ENCODE measurements at regions not wholly inside any gene's neighbourhood (a gene's known extent, or its start where the extent isn't known, plus 50 kb on each side); places are given as distances from the start of the nearest gene placed in this dataset.
"Not testable (repeated sequence)": the region's sequence is repeated elsewhere in the genome, so short reads cannot be mapped to it uniquely, and the experiment has no call there.

DNA sequence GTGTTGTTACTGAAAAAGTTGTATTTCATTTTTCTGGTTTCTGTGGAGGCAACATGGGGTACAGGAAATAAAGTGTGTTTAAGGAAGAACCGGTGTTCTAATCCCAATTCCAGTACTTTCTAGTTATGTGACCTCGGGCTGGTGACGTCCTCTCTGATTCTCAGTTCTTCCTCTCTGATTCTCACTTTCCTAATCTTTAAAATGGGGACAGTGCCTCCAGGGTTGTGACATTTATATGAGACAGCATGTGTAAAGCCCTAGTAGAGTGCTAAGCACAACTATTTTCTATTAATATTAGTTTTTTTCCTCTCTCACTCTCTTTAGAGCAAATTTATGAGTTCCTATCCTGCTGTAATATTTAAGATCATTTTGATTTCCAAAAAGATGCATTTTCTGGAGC is 50.9 kb upstream of the PTPDC1 start:
- no peak for DNase-seq

DNA sequence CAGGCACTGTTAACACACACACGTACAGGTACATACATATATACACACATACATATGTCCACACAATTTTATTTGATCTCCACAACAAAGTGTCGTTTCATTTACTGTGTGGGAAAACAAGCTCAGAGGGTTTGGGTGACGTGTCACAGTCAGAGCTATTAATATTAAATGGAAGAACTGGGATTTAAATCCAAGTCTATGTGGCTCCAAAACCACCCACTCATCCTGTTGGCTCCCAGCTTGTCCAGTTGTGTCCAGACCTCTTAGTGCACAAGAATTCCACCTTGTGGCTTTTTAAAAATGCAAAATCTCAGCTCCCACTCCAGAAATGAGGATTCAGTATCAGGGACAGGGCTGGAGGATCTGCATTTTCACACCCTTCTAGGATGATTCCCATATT is 52.3 kb upstream of the PTPDC1 start:
- no peak for DNase-seq

DNA sequence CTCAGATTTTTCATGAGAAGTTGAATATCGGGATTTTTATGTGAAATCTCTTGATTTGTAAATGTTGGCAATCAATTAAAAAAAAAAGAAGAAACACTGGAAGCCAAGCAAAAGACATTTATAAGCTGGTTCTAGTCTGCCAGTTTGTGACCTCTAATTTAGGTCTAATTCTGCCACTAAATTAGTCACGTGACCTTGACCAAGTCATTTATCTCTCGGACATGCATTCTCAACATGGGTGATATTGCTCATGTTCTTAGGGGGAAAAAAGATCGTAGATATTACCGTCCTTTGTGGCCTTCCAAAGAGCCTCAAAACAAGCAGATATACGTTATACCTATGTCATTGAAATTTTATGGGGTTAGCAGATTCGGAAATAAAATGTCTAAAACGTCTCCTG is 52.9 kb upstream of the PTPDC1 start:
- no peak for DNase-seq

DNA sequence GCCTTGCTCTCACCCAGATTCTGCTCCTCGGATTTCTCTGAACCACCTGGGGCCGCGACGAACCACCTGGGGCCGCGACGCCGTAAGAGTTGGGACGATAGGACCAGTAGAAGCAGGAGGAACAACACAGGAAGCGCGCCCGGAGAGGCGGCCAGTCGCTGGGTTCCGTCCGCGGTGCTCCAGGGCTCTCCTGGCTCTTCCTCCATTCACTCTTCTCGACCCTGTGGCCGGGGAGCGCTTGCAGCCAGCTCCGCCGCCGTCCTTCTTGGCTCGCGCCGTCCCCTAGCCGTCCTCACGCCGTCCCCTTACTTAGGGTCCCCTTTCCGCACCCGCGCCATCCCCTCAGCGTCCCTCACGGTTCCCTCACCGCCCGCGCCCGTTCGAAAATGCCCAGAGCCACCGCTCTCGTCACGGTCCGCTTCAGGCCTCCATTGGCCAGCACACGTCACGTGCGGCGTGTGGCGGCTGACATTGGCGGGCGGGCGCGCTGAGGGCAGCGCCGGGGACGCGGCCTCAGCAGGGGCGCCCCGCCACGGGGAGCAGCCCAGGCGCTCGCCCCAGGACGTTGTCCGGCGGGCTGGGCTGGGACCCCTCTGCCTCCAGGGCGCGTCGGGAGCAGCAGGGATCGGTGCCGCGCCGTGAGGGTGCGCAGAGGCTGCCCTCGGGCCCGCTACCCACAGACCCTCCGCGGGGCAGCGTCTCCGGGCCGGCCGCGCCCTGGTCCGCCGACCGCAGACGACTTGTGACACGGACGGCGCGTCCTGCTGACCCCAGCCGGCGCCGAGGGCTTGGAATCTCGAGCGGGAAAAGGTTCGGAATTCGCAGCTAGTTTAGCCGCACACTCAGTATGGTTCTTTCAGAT is 53.7 kb upstream of the PTPDC1 start:
- peak; percentile 78 to 81 for DNase-seq

DNA sequence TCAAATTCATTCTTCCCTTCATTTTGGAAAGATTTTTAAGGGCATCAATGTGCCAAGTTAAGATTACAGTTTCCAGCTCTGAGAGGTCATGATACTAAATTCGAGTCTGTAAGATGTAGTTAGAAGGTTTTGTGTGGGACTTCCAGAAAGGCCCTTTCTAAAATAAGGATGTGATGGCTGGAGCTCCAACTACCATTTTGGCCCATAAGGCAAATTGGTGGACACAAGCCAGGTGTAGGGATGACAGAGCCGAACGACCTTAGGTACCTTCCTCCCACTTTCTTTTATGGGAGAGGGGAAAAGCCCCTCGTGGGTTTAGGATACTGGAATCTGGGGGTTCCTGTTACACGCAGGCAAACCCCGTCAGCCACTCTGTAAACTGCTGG is 54.3 kb upstream of the PTPDC1 start:
- no peak for DNase-seq

DNA sequence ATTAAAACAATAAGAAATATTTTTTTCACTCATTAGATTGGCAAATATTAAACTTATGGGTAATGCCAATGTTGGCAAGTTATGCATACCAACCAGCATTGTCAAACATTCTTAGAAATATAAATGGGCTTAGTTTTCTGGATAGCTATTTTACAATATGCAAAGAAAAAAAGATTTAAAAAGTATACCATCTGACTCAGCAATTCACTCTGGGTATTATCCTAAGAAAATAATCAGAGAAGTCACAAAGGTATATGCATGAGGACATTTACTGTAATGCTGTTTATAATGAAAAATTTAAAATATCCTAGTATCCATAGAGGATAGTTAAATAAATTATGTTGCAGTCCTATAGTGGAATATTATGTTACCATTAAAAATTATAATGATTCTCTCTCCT is 57.4 kb upstream of the PTPDC1 start:
- DNase-seq = no peak

DNA sequence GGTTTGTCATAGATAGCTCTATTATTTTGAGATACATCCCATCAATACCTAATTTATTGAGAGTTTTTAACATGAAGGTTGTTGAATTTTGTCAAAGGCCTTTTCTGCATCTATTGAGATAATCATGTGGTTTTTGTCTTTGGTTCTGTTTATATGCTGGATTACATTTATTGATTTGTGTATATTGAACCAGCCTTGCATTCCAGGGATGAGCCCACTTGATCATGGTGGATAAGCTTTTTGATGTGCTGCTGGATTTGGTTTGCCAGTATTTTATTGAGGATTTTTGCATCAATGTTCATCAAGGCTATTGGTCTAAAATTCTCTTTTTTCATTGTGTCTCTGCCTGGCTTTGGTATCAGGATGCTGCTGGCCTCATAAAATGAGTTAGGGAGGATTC is 61.8 kb upstream of the PTPDC1 start:
- not testable (repeated sequence) for DNase-seq

DNA sequence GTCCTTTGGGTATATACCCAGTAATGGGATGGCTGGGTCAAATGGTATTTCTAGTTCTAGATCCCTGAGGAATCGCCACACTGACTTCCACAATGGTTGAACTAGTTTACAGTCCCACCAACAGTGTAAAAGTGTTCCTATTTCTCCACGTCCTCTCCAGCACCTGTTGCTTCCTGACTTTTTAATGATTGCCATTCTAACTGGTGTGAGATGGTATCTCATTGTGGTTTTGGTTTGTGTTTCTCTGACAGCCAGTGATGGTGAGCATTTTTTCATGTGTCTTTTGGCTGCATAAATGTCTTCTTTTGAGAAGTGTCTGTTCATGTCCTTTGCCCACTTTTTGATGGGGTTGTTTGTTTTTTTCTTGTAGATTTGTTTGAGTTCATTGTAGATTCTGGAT is 63.4 kb upstream of the PTPDC1 start:
- DNase-seq = not testable (repeated sequence)

DNA sequence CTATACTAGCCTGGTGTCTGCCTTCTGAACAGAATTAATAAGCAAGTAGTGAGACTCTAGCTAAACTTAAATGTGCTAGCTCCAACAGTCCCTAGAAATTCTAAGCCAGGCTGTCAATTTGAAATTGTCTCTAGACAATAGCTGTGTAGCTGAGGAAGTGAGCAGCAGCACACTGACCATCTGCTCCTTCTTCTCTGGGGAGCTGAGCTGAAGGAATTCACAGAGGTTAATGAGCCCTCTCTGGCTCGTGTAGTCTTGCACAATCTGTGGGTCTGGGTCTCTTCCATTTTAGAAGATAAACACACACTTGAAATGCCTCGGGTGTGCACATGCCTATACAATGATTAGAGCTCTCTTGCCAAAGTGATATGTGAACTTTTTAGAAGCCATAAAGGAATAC is 63.5 kb upstream of the BARX1 start:
- DNase-seq = no peak

DNA sequence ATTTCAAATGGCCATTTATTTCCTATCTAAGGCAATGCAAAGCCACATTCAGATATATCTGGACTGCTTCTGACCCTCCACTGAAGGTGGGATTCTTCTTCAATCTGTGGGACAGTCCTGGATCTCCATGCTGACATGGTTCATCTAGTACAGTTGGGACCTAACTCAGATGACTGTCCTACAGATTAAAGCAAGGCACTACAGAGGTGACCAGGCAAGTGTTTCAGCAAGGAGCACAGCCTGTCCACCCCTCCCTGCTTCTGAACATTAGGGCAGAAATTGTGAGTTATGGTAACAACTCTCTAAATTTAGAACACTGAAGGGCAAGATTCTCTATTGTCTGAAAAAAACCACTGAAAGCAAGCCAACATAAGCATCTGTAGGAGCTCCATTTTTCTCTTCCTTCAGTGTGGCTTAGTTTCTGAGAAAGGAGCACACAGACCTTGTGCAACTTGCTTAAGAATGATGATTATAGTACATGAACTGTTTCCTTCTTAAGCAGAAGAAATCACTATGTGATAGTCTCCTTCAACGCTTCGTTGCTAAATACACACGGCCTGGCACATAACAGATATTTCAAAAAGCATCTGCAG is 62.9 kb upstream of the BARX1 start:
- DNase-seq = no peak

DNA sequence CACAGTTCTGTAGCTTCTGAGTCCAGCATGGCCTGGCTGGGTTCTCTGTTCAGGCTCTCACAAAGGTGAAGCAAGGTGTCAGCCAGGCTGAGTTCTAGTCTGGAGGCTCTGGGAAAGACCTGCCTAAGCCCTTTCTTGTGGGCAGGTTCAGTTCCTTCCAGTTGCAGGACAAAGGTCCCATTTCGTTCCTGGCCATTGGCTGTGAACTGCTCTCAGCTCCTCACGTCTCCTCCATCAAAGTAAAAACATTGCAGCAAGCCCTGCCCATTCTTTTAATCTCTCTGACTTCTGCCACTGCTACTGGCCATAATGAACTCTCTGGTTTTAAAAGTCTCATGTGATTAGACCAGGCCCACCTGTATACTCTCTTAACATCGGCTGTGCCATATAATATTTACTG is 61.6 kb upstream of the BARX1 start:
- DNase-seq = no peak

DNA sequence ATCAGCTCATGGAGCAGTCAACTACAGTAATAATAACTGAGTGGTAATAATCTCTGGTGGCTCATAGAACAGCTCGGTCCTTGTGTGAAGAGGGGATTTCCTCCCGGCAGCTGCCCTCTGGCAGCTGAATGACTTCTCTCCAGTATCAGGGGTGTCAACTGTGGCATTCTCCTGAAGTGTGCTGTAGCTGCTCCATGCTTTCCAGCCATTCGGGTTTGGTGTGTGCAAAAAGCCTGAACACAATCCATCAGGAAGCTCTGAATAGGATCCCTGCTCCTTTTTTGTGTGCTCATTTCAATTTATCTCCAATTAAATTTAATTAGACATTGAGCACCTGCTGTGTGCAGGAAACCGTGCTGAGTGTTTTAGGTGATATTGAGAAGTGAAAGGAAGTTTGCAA is 59.8 kb upstream of the BARX1 start:
- DNase-seq = no peak

DNA sequence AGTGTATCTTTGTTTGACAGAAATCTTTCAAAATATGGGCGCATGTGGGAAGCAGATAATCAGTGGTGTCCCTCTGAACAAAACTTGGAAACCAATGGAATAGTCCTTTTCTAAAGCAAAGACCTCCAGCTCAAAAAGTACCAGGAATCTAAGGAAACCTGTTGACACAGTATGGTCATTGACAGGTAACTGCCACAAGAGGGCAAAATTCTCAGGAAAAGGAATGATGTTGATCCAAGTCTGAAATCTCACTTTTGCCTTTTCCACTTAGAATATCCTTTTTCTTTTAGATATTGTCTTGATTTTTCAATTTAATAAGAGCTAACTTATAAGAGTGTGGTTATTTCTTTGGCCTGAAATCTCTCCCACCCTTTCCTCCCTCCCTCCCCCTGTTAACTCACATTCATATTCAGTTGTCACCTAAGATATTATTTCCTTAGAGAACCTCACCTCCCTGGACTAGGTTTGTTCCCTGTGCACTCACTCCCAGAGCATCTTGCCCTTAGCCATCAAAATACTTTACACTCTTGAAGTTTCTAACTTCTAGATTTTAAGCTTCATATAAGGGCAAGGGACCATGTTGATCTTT is 59.0 kb upstream of the BARX1 start:
- peak in 1 of 2 donors; percentile 13 for DNase-seq

DNA sequence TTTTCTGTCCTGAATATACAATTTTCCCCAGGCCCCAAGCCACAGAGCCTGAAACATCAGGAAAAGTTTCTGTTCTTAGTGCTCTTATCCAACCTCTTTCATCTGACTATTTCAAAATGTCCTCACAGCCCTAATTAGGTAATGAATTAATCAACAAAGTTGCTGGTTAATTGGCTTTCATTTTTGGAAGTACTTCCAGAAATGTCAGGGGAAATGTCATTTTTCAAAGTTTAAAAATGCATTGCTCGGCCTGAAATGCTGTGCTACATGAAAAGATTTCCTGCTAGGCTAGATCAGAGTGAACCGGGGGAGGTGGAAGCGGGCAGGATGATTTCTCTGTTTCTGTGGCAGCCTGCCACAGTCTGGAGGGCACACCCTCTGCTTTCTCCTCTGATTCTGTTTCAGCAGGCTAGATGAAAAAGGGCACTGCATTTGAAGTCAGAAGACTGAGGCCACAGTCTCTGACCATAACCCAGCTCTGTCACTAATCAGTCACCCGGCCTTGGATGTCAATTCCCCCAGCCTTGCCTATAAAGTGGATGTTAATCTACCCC is 55.9 kb upstream of the BARX1 start:
- no peak for DNase-seq

DNA sequence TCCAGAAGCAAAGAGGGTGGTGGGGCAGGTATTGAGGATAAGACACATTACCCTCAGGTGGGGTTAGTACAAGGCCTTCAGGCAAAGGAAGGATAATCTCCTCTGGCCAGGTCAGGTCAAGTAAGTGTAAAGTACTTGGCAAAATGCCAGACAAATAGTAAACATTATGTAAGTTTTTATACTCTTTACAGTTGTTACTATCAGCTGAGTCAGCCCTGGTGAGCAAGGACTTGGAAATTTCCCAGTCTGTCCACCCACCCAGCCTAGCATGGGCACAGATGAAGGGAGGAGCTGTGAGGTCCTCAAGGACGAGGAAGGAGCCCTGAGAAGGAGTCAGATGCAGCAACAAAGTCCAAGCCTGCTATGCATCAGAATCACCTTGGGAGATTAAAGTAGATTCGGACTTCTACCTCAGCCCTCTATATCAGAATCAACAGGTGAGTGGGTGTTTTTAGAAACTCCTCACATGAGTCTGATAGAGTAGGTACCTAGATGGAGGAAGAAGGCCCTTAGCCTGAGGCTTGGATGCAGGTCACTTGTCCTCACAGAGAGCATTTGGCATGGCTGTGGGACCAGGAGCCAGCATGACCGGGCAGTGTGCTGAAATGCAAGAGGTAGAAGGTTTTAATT is 50.2 kb upstream of the BARX1 start:
- DNase-seq = no peak
